ENCODE measurements at regions not wholly inside any gene's neighbourhood (a gene's known extent, or its start where the extent isn't known, plus 50 kb on each side); places are given as distances from the start of the nearest gene placed in this dataset.
A peak's percentile ranks its signal among the peaks of the same experiment; 100 is the strongest.

- no peak for DNase-seq (ENCODE audit: low read depth)
Observed at GRCh38 chr12:30019366-30020140, 235.8 kb upstream of the TMTC1 start.

DNA sequence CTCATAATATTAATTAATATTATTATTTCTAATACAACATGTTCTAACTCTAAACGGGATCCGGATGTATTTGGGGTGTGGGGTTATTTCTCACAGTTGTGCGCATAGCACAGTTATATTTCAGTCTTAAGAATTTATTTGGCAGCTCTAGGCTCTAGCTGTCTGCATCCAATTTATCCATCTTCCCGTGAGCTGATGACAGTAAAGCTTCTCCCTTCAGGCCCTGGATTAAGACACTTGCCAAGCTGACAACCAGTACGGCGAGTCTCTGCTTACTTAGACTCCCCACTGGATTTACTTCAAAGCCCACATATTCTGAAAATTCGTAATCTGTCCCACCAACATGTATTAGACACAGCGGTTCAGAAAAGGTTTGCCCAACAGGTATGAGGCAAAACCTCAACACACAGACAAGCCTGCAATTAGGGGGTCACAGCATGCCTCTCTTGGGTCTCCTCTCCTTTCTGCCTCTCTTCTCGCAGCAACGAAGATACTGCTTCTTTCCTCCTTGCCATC lies 232.9 kb upstream of the TMTC1 start:
- no peak for DNase-seq (ENCODE audit: low read depth)

DNA sequence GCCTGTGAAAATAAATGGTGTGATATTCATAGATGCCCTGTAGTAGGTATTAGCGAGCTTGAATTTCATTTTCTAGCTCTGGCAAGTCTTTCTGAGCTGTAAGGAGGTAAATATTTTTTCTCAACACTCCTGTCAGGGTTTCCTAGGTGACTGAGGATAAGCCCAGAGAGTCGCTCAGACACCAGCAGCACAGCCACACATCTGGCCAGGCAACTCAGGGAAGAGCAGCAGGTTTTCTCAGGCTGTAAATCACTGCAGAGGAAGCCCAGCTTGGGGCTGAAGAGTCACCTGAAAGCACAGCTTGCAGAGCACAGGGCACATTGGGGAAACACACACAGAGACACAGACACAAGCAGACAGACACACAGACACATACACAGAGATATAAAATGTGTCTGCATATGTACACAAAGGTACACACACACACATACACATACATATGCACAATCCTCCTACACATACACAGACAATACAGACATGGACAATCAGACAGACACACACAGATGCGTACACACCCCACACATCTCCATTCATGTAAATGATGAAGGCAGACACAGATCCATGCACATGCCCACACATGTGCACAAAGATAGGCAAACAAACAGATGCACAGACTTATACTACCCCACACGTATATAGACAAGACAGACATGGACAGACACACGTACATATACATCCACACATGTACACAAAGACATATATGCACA lies 232.0 kb upstream of the TMTC1 start:
- no peak for DNase-seq (ENCODE audit: low read depth)

DNA sequence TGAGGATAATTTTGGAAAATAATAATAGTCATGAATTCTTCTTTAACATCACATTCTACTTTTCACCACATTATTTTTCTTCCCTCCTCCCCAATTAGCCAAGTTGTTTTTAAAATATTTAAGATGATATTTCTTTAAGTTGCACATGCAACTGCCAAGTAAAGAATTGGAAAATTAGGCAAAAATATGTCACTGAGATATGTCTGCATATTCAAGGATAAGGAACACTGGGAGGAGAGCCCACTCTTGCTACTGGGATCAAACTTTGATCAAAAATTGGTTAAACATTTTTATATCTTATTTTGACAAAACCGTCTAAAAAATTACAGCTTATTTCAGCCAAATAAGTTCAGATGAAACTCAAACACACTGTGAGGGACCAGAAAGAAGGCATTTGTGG lies 231.2 kb upstream of the TMTC1 start:
- no peak for DNase-seq (ENCODE audit: low read depth)

- DNase-seq (ENCODE audit: low read depth): no peak
Observed at GRCh38 chr12:30012816-30013450, 229.2 kb upstream of the TMTC1 start.

- peak; percentile 19 for DNase-seq (ENCODE audit: low read depth)
Observed at GRCh38 chr12:30010071-30011052, 226.6 kb upstream of the TMTC1 start.

GRCh38 chr12:30006021-30006420 lies 222.3 kb upstream of the TMTC1 start:
- no peak for DNase-seq (ENCODE audit: low read depth)

DNA sequence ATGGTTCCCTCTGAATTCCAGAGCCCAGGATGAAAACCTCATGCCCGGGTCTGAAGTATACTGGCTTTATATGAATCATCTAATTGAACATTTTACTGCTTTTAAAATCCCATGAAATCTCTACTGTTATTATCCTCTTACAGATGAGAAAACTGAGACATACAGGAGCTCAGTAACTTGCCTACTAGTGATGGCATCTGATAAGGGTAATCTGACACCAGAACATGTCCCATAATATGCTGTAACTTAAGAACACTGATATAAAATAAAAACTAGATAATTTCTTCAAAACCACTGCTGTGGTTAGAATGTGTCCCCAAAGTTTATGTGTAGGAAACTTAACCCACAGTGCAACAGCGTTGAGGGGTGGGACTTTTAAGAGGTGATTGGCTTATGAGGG lies 219.6 kb upstream of the TMTC1 start:
- no peak for DNase-seq (ENCODE audit: low read depth)

DNA sequence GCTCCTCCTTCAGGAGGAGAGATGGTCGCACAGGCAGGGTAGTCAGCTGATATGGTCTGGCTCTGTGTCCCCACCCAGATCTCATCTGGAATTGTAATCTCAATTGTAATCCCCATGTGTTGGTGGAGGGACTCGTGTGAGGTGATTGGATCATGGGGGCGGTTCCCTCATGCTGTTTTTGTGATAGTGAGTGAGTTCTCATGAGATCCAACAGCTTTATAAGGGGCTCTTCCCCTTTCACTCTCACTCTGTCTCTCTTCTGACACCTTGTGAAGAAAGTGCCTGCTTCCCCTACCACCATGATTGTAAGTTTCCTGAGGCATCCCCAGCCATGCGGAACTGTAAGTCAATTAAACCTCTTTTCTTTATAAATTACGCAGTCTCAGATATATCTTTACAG lies 218.9 kb upstream of the TMTC1 start:
- DNase-seq (ENCODE audit: low read depth): no peak

DNA sequence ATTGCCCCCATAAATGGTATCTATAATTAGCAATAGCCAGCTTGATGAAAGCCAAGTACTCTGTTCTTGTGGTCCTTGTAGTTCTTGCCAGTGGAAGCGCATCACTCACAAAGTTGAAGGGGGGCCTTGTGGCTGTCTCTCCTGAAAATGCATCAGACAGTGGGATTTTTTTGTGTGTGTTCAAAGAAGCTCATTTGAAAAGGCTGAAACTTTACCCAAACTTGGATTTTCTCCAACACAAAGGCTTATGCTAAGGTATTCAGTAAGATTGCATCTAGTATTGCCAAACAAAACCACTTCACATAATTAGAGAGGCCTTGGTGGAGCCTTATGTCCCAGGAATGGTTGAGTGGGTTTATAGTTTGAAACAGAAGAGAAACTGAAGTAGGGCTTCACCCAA lies 216.7 kb upstream of the TMTC1 start:
- DNase-seq (ENCODE audit: low read depth): no peak

DNA sequence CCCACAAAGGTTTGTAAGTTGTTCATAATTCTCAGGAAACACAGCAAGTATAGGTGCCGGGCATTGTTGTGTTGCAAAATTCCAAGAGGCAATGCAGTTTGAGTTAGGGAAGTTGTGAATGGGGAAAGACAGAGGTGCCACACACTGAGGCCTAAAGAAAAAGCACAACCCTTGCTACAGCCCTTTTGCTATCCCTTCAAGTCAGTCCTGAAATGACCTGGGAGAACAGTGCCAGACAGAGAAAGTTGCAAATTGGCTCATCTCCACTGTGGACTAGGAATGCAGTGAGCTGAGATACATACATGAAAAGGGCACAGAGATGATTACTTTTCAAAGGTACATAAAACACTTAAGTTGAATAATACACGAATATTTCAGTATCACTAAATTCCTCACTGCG lies 213.3 kb upstream of the TMTC1 start:
- no peak for DNase-seq (ENCODE audit: low read depth)

DNA sequence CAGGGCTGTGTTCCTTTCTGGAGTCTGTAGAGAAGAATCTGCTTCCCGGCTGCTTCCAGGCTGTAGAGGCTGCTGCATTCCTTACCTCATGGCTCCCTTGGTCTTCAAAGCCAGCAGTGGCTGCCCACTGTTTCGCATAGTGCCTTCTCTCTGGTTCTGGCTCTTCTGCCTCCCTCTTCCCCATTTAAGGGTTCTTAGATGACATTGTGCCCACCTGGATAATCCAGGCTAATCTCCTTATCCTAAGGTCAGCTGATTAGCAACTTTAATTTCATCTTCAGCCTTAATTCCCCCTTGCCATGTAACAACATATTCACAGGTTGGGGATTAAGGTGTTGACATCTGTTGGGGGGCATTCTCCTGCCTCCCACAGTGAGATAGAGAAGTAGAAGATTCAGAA lies 208.6 kb upstream of the TMTC1 start:
- no peak for DNase-seq (ENCODE audit: low read depth)

DNA sequence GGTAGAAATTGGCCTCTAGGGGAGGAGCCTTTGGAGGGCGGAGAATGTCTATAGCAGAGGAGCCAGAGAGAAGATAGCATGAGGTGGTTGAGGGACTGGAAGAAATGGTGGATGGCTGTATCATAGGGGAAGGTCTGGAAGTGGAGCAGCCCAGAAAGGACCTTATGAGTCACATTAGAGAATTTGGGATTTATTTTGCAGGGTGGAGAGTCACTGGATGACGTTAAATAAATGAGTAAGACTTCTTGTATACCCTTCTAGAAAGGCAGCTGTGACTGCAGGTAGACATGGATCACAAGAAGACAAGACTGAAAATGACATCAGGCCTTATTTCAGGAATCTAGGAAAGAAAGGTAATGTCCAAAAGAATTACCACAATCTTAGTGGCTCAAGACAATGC lies 208.2 kb upstream of the TMTC1 start:
- no peak for DNase-seq (ENCODE audit: low read depth)

GRCh38 chr12:29990971-29991370 lies 207.2 kb upstream of the TMTC1 start:
- no peak for DNase-seq (ENCODE audit: low read depth)

- no peak for DNase-seq (ENCODE audit: low read depth)
Observed at GRCh38 chr12:29983851-29984250, 200.1 kb upstream of the TMTC1 start.

- no peak for DNase-seq (ENCODE audit: low read depth)
Observed at GRCh38 chr12:29980304-29980703, 196.6 kb upstream of the TMTC1 start.

- no peak for DNase-seq (ENCODE audit: low read depth)
Observed at GRCh38 chr12:29971446-29971845, 187.7 kb upstream of the TMTC1 start.

DNA sequence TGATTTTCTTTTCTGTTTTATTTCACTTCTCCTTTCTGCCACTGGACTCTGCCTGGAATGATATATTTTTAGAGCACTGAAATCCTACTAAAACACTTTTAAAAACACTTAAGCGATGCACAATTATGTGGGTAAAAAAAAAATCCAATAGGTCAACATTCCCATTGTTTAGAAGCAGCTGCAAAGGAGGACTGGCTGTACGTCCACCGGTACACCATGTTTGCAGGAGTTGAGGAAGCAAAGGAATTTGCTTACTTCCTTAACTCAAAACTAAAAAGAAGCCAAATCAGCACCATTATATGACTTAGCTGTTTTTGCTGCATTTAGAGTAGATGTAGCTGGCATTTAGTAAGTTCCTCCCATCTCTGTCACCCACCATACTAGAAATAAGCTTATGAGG lies 186.8 kb upstream of the TMTC1 start:
- DNase-seq (ENCODE audit: low read depth): no peak

DNA sequence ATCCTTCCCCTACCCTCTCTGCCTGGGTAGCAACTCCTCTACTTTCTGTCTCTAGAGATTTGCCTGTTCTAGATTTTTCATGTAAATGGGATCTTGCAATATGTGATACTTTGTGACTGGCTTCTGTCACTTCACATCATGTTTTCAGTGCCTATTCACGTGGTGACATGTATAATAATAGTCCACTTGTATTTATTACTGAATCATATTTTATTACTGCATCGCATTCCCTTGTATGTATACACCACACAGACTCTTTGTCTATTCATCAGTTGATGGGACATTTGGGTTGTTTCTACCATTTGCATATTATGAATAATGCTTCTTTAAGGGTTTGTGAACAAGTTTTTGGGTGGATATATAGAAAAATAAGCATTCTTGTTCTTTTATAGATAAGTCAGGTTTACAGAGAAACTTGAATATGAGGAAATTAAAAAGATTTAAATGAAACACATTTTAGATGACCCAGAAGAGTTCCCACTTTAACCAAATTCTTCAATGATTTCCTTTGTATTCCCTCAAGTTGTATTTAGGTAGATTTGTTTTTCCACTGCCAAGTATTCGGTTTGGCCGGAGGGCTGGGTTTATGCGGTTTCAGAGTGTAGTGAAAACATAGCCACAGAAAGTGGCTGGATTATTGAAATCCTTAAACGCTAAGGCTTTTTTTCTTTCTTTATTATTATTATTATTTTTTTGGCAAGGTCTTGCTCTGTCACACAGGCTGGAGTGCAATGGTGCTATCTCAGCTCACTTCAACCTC lies 178.7 kb upstream of the TMTC1 start:
- no peak for DNase-seq (ENCODE audit: low read depth)

DNA sequence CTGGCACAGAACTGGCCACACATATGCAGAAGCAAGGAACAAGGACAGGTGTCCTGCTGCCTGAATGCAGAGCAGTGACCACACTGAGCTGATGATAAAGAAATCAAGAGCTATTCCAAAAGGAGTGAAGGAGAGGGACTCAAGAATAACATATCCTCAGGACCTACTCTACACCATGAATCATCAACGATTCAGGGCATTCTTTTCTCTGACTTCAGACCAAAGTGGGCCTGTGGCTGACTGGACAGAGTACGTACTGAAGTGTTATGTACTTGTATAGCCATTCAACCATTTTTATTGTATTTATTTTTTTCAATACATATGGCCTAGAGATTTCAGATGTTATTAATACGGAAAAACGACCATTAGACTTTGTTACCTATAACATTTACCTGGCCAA lies 177.5 kb upstream of the TMTC1 start:
- DNase-seq (ENCODE audit: low read depth): no peak

DNA sequence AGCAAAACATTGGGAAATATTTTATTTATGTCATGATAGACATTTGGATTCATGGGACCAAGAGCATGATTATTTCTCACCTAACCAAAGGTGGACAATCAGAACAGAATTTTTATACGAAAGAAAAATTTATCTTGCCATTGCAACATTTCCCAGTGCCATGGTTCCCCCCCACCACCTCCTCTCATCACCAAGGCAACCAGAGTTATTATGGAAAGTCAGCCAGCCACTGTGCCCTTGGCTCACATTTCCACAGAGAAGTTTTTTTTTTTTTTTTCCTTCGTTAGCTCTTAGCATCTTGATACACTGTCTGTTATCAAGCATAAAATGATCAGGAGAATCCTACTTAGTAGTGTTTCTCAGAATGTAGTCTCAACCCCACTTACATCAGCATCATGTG lies 176.4 kb upstream of the TMTC1 start:
- DNase-seq (ENCODE audit: low read depth): no peak

Measured in stromal cell of bone marrow (primary cell).